HEK293T (cell line): ENCODE measurements at regions not wholly inside any gene's neighbourhood (a gene's known extent, or its start where the extent isn't known, plus 50 kb on each side); places are given as distances from the start of the nearest gene placed in this dataset.

Experiments
- BHLHE40 ChIP-seq: fragments of 450-650 bp; IDR thresholded peaks from 2 replicates; pipeline ENCODE4 v1.6.1; 2016; ENCODE audit warnings: mild to moderate bottlenecking, moderate library complexity, borderline replicate concordance
- CTBP1 ChIP-seq: fragments of 450-650 bp; IDR thresholded peaks from 2 replicates; pipeline ENCODE4 v1.6.1; 2016; ENCODE audit warnings: borderline replicate concordance
- FOXK2 ChIP-seq: fragments of 450-650 bp; IDR thresholded peaks from 2 replicates; pipeline ENCODE4 v1.6.1; 2016; ENCODE audit warnings: mild to moderate bottlenecking
- HDGF ChIP-seq: fragments of 450-650 bp; IDR thresholded peaks from 2 replicates; pipeline ENCODE4 v1.6.1; 2017; ENCODE audit warnings: antibody characterized with exemption, borderline replicate concordance
- L3MBTL2 ChIP-seq: fragments of 450-650 bp; conservative IDR thresholded peaks from 2 replicates; pipeline ENCODE4 v1.6.1; 2016; ENCODE audit warnings: mild to moderate bottlenecking
- LEF1 ChIP-seq: fragments of 450-650 bp; IDR thresholded peaks from 2 replicates; pipeline ENCODE4 v1.6.1; 2017; ENCODE audit warnings: mild to moderate bottlenecking, borderline replicate concordance
- NFRKB ChIP-seq: fragments of 450-650 bp; IDR thresholded peaks from 2 replicates; pipeline ENCODE4 v1.6.1; 2016; ENCODE audit warnings: mild to moderate bottlenecking, moderate library complexity
- PKNOX1 ChIP-seq: fragments of 450-650 bp; IDR thresholded peaks from 2 replicates; pipeline ENCODE4 v1.6.1; 2016
- TARDBP ChIP-seq: fragments of 450-650 bp; IDR thresholded peaks from 2 replicates; pipeline ENCODE4 v1.6.1; 2016

- TF ChIP-seq CTBP1 (no peak), HDGF (no peak), LEF1 (no peak), FOXK2 (no peak), PKNOX1 (no peak), L3MBTL2 (no peak), TARDBP (no peak), BHLHE40 (no peak), NFRKB (no peak)
Measured at GRCh38 chr5:17772232-17772631, 138.0 kb downstream of the TAF11L14 start.
